Cardiac fibroblast (primary cell): ENCODE measurements at regions not wholly inside any gene's neighbourhood (a gene's known extent, or its start where the extent isn't known, plus 50 kb on each side); places are given as distances from the start of the nearest gene placed in this dataset.

ENCODE experiments used
- DNase-seq, 2 donors: peaks; one replicate each; pipeline versions ENCODE4 v3.0.0 to v3.0.0-alpha.2; 2010; ENCODE audit warnings: low read depth in 2 of 2
- H3K4me3 ChIP-seq, 2 donors: replicated peaks in 1 of 2; 1 replicate in 1 of 2; 2 replicates in 1 of 2; pipeline ENCODE4 v1.5.1; 2011; ENCODE audit warnings: low read depth in 2 of 2, low read length in 2 of 2, mild to moderate bottlenecking in 2 of 2, moderate library complexity in 1 of 2
- TF ChIP-seq, protein P1 (sequence below): IDR thresholded peaks from one replicate; pipeline ENCODE4 v1.5.1; 2011; ENCODE audit warnings: low read depth, mild to moderate bottlenecking, low read length, inconsistent platforms

GRCh38 chr1:214184992-214185391, 96.0 kb upstream of the SMYD2 start:
- no peak overlapping the region for H3K4me3 ChIP-seq
- DNase-seq = no peak
- TF ChIP-seq, protein P1, sequence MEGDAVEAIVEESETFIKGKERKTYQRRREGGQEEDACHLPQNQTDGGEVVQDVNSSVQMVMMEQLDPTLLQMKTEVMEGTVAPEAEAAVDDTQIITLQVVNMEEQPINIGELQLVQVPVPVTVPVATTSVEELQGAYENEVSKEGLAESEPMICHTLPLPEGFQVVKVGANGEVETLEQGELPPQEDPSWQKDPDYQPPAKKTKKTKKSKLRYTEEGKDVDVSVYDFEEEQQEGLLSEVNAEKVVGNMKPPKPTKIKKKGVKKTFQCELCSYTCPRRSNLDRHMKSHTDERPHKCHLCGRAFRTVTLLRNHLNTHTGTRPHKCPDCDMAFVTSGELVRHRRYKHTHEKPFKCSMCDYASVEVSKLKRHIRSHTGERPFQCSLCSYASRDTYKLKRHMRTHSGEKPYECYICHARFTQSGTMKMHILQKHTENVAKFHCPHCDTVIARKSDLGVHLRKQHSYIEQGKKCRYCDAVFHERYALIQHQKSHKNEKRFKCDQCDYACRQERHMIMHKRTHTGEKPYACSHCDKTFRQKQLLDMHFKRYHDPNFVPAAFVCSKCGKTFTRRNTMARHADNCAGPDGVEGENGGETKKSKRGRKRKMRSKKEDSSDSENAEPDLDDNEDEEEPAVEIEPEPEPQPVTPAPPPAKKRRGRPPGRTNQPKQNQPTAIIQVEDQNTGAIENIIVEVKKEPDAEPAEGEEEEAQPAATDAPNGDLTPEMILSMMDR = no peak

DNA sequence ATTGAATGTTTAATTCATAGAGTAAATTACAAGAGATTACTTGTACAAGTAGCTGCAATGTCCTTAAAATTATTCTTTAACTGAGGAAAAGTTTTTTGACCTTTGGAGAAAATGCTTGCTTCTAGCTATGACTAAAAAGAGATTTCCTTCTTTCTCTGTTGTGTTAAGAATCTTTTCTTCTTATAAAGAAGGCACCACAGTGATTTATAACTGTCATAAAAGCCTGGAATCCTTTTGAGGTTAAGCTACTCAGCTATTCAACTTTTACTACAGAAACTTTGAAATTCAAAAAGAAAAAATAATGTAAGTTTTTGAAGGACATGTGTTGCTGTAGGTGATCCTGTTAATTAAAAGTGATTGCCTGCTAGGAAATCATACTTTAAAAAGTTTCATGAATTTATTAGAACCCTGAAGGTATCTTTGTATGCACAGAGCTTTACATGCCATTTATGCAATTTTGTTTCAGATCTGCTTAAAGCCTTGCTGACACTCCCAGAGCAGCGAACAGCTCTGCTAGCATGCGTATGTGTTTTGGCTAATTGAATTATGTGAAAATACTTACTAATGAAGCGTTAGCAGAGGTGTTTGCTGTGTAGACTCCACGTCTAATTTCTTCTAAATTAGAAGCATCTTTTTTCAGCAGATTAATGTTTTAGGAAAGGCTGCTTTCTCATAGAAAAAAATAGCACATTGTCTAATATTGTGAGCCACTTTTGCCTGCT, 94.7 kb upstream of the SMYD2 start:
- no peak for DNase-seq
- no peak overlapping the region for H3K4me3 ChIP-seq
- TF ChIP-seq, protein P1 = no peak

- no peak for DNase-seq
- TF ChIP-seq, protein P1 = no peak
- peak overlapping the region in 1 of 2 donors; percentile 19 for H3K4me3 ChIP-seq
These were observed 93.6 kb upstream of the SMYD2 start for GRCh38 chr1:214187121-214187900.

- no peak for DNase-seq
- TF ChIP-seq, protein P1 = no peak
These were observed 93.0 kb upstream of the SMYD2 start for GRCh38 chr1:214187933-214188332.

GRCh38 chr1:214188835-214189234, 92.1 kb upstream of the SMYD2 start:
- no peak for DNase-seq

More at GRCh38 chr1:214187933-214188332, 93.0 kb upstream of the SMYD2 start:
- no peak overlapping the region for H3K4me3 ChIP-seq

DNA sequence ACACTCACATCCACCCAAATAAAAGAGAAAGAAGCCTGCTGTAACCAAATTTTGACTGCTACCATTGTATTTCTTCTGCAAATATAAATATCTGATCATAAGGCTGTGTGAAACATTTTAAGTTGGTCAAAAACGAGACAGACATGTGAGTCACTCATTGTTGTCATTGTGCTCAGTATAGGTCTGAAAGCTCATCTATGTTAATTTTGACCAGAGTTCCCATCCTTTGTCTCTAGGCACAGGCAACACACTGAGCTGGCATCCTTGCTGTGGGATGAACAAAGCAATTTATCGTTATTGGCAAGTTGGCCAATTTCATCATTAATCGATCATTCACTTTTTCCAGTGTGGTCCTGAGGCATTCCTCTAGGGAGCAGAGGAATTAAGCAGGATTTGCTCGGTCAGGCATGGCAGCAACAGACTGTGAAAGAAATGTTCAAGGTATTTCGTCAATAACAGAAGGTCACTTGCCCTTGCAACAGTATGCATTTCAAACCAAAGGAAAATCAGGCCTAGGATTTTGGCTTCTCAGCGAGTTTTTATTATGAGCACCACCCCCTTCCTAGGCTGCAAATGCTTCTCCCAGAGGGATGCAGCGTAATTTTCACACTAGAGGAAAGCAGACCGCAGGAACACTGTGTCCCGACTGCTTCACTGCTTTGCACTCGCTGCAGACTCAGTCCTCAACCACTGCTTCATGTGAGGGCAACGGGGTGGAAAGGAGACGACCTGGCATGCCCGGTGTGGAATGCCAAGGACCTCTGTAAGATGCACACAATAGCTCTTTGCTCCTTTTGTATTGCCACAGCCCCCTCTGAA, 87.9 kb upstream of the SMYD2 start:
- TF ChIP-seq, protein P1 = no peak
- H3K4me3 ChIP-seq = no peak overlapping the region
- DNase-seq = peak; percentile 2 to 53

More at GRCh38 chr1:214188835-214189234, 92.1 kb upstream of the SMYD2 start:
- TF ChIP-seq, protein P1 = no peak
- H3K4me3 ChIP-seq = no peak overlapping the region
